Suprapubic skin (tissue), 4 donors: ENCODE measurements at regions not wholly inside any gene's neighbourhood (a gene's known extent, or its start where the extent isn't known, plus 50 kb on each side); places are given as distances from the start of the nearest gene placed in this dataset.

Source experiments
- CTCF ChIP-seq, 2 donors: fragments of 200-600 bp in 1 of 2; fragments of 450-650 bp in 1 of 2; sonication (generic) in 1 of 2; IDR thresholded peaks; one replicate each; pipeline ENCODE4 v1.5.1; 2016 to 2019; ENCODE audit warnings: antibody characterized with exemption in 2 of 2, mild to moderate bottlenecking in 1 of 2, moderate library complexity in 1 of 2
- POLR2A ChIP-seq, 2 donors: fragments of 450-650 bp; IDR thresholded peaks; one replicate each; pipeline ENCODE4 v1.6.1; 2017; ENCODE audit warnings: antibody characterized with exemption in 2 of 2, mild to moderate bottlenecking in 2 of 2, moderate library complexity in 2 of 2
- POLR2AphosphoS5 ChIP-seq, 3 donors: sonication (generic); formaldehyde crosslinking; IDR thresholded peaks; one replicate each; pipeline ENCODE4 v1.6.1; 2017; ENCODE audit warnings: antibody characterized with exemption in 3 of 3

GRCh38 chr4:117577686-117578311 is 456.5 kb upstream of the NDST3 start:
- TF ChIP-seq POLR2AphosphoS5 (IDR thresholded peaks at IDR 0.05) = no peak
- no peak for TF ChIP-seq CTCF (IDR thresholded peaks at IDR 0.05)
- TF ChIP-seq POLR2A (IDR thresholded peaks at IDR 0.05) = no peak
